Transverse colon (tissue), 3 donors: ENCODE measurements at regions not wholly inside any gene's neighbourhood (a gene's known extent, or its start where the extent isn't known, plus 50 kb on each side); places are given as distances from the start of the nearest gene placed in this dataset.

Experiments used
- CTCF ChIP-seq, 5 experiments: fragments of 200-600 bp in 3 of 5; fragments of 450-650 bp in 2 of 5; sonication (generic) in 3 of 5; IDR thresholded peaks; 1 replicate in 2 of 5; 2 replicates in 3 of 5; pipeline ENCODE4 v1.5.1; 2016 to 2017; ENCODE audit warnings: antibody characterized with exemption in 5 of 5, inconsistent platforms in 3 of 5, mild to moderate bottlenecking in 2 of 5, moderate library complexity in 1 of 5
- POLR2A ChIP-seq: fragments of 450-650 bp; IDR thresholded peaks from one replicate; pipeline ENCODE4 v1.6.1; 2016; ENCODE audit warnings: antibody characterized with exemption, mild to moderate bottlenecking, moderate library complexity

DNA sequence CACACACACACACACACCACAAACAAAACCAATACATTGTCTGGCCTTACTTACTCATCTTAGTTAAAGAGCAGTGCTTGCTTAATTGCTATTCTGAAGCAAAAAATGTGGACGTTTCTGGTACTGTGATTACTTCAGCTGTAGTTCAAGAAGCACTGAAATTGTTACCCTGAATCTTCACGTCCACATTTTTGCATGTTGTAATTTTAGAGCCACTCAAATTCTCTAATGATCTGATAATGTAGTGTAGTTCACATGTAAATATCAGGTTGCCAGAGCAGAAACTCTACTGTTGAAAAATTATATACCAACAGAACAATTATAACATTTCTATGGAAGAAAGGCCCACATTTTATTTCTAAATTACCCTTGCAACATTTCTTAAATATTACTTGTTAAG lies 1451.1 kb downstream of the GATA3 start:
- TF ChIP-seq CTCF (IDR thresholded peaks at IDR 0.05) (no peak), POLR2A (no peak)
